Adipocyte (in vitro differentiated cells): ENCODE measurements at regions not wholly inside any gene's neighbourhood (a gene's known extent, or its start where the extent isn't known, plus 50 kb on each side); places are given as distances from the start of the nearest gene placed in this dataset.

ENCODE experiments used
- DNase-seq: peaks from one replicate; pipeline ENCODE4 v3.0.0-alpha.2; 2015; ENCODE audit warnings: low read depth
- H3K27me3 ChIP-seq: replicated peaks from 2 replicates; pipeline ENCODE4 v1.7.0; 2013; ENCODE audit warnings: mild to moderate bottlenecking, low read length, moderate library complexity; ENCODE audit not compliant: control insufficient read depth, insufficient read depth
- H3K36me3 ChIP-seq: 2 replicates; pipeline ENCODE4 v1.7.0; 2013; ENCODE audit warnings: low read length, mild to moderate bottlenecking, moderate library complexity; ENCODE audit not compliant: control insufficient read depth, insufficient read depth, severe bottlenecking
- H3K4me1 ChIP-seq: 2 replicates; pipeline ENCODE4 v1.7.0; 2013; ENCODE audit warnings: mild to moderate bottlenecking, low read length, moderate library complexity; ENCODE audit not compliant: control insufficient read depth, insufficient read depth
- H3K4me3 ChIP-seq: 2 replicates; pipeline ENCODE4 v1.7.0; 2013; ENCODE audit warnings: mild to moderate bottlenecking, low read length, moderate library complexity
- H3K9ac ChIP-seq: 2 replicates; pipeline ENCODE4 v1.7.0; 2013; ENCODE audit warnings: mild to moderate bottlenecking, low read length, moderate library complexity
- H3K9me3 ChIP-seq: 2 replicates; pipeline ENCODE4 v1.7.0; 2013; ENCODE audit warnings: mild to moderate bottlenecking, low read length, moderate library complexity; ENCODE audit not compliant: control insufficient read depth

- no peaks in the 10 kb centered on the region for H3K36me3 ChIP-seq
- no peak for DNase-seq
- no peak overlapping the region for H3K9ac ChIP-seq
- H3K27me3 ChIP-seq, result no peaks in the 10 kb centered on the region
- no peak overlapping the region for H3K4me3 ChIP-seq
- H3K9me3 ChIP-seq, result no peaks in the 10 kb centered on the region
- H3K4me1 ChIP-seq, result peaks cover 2% of the 10 kb centered on the region
These were observed 132.1 kb upstream of the ARGLU1 start for GRCh38 chr13:106700007-106700406.

- peaks cover 2% of the 10 kb centered on the region for H3K4me1 ChIP-seq
- no peak for DNase-seq
- H3K4me3 ChIP-seq, result no peak overlapping the region
- no peaks in the 10 kb centered on the region for H3K27me3 ChIP-seq
- no peak overlapping the region for H3K9ac ChIP-seq
- no peaks in the 10 kb centered on the region for H3K9me3 ChIP-seq
- no peaks in the 10 kb centered on the region for H3K36me3 ChIP-seq
These were observed 131.4 kb upstream of the ARGLU1 start for GRCh38 chr13:106699311-106699710.

- Histone ChIP-seq H3K9me3 (no peaks in the 10 kb centered on the region), H3K27me3 (no peaks in the 10 kb centered on the region), H3K36me3 (no peaks in the 10 kb centered on the region), H3K4me1 (peaks cover 2% of the 10 kb centered on the region), H3K9ac (no peak overlapping the region), H3K4me3 (no peak overlapping the region)
- DNase-seq, result no peak
These were observed 128.8 kb upstream of the ARGLU1 start for GRCh38 chr13:106696719-106697118.

GRCh38 chr13:106696140-106696539, 128.2 kb upstream of the ARGLU1 start:
- Histone ChIP-seq H3K4me1 (peaks cover 2% of the 10 kb centered on the region), H3K9ac (no peak overlapping the region), H3K27me3 (no peaks in the 10 kb centered on the region), H3K4me3 (no peak overlapping the region), H3K9me3 (no peaks in the 10 kb centered on the region), H3K36me3 (no peaks in the 10 kb centered on the region)
- DNase-seq, result no peak

- Histone ChIP-seq H3K4me3 (no peak overlapping the region), H3K27me3 (no peaks in the 10 kb centered on the region), H3K4me1 (no peaks in the 10 kb centered on the region), H3K36me3 (no peaks in the 10 kb centered on the region), H3K9me3 (no peaks in the 10 kb centered on the region), H3K9ac (no peak overlapping the region)
- no peak for DNase-seq
These were observed 127.2 kb upstream of the ARGLU1 start for GRCh38 chr13:106695139-106695538.

- H3K9ac ChIP-seq, result no peak overlapping the region
- no peak for DNase-seq
- H3K9me3 ChIP-seq, result no peaks in the 10 kb centered on the region
- no peaks in the 10 kb centered on the region for H3K4me1 ChIP-seq
- H3K36me3 ChIP-seq, result no peaks in the 10 kb centered on the region
- peaks cover 8% of the 10 kb centered on the region for H3K27me3 ChIP-seq
- no peak overlapping the region for H3K4me3 ChIP-seq
These were observed 123.9 kb upstream of the ARGLU1 start for GRCh38 chr13:106691861-106692260.

GRCh38 chr13:106691341-106691740, 123.4 kb upstream of the ARGLU1 start:
- DNase-seq, result no peak
- Histone ChIP-seq H3K9ac (no peak overlapping the region), H3K4me1 (no peaks in the 10 kb centered on the region), H3K27me3 (peaks cover 8% of the 10 kb centered on the region), H3K9me3 (no peaks in the 10 kb centered on the region), H3K36me3 (no peaks in the 10 kb centered on the region), H3K4me3 (no peak overlapping the region)

- Histone ChIP-seq H3K36me3 (no peaks in the 10 kb centered on the region), H3K4me3 (no peak overlapping the region), H3K4me1 (no peaks in the 10 kb centered on the region), H3K27me3 (peaks cover 8% of the 10 kb centered on the region), H3K9me3 (no peaks in the 10 kb centered on the region), H3K9ac (no peak overlapping the region)
- DNase-seq, result no peak
These were observed 122.8 kb upstream of the ARGLU1 start for GRCh38 chr13:106690779-106691178.

- no peak for DNase-seq
- no peak overlapping the region for H3K9ac ChIP-seq
- no peaks in the 10 kb centered on the region for H3K36me3 ChIP-seq
- H3K4me3 ChIP-seq, result no peak overlapping the region
- H3K9me3 ChIP-seq, result no peaks in the 10 kb centered on the region
- H3K27me3 ChIP-seq, result peaks cover 13% of the 10 kb centered on the region
- no peaks in the 10 kb centered on the region for H3K4me1 ChIP-seq
These were observed 122.0 kb upstream of the ARGLU1 start for GRCh38 chr13:106689906-106690305.

- no peak overlapping the region for H3K4me3 ChIP-seq
- no peak for DNase-seq
- no peak overlapping the region for H3K9ac ChIP-seq
- H3K9me3 ChIP-seq, result no peaks in the 10 kb centered on the region
- H3K4me1 ChIP-seq, result no peaks in the 10 kb centered on the region
- no peaks in the 10 kb centered on the region for H3K36me3 ChIP-seq
- peaks cover 14% of the 10 kb centered on the region for H3K27me3 ChIP-seq
These were observed 121.0 kb upstream of the ARGLU1 start for GRCh38 chr13:106688940-106689339.

- no peak for DNase-seq
- H3K4me3 ChIP-seq, result no peak overlapping the region
- H3K9ac ChIP-seq, result no peak overlapping the region
- H3K9me3 ChIP-seq, result no peaks in the 10 kb centered on the region
- no peaks in the 10 kb centered on the region for H3K36me3 ChIP-seq
- no peaks in the 10 kb centered on the region for H3K4me1 ChIP-seq
- H3K27me3 ChIP-seq, result peaks cover 14% of the 10 kb centered on the region
These were observed 118.2 kb upstream of the ARGLU1 start for GRCh38 chr13:106686163-106686562.

- no peaks in the 10 kb centered on the region for H3K9me3 ChIP-seq
- peaks cover 14% of the 10 kb centered on the region for H3K27me3 ChIP-seq
- H3K4me3 ChIP-seq, result no peak overlapping the region
- H3K4me1 ChIP-seq, result no peaks in the 10 kb centered on the region
- DNase-seq, result no peak
- no peak overlapping the region for H3K9ac ChIP-seq
- no peaks in the 10 kb centered on the region for H3K36me3 ChIP-seq
These were observed 117.2 kb upstream of the ARGLU1 start for GRCh38 chr13:106685143-106685542.
